NCI-H1092 treated with DMSO at 0.1 percent for 48 hours (cell line): ENCODE measurements at regions not wholly inside any gene's neighbourhood (a gene's known extent, or its start where the extent isn't known, plus 50 kb on each side); places are given as distances from the start of the nearest gene placed in this dataset.

Source experiments
- DNase-seq: peaks from one replicate; lab custom pipeline; 2025; lab: John Stamatoyannopoulos, UW

DNA sequence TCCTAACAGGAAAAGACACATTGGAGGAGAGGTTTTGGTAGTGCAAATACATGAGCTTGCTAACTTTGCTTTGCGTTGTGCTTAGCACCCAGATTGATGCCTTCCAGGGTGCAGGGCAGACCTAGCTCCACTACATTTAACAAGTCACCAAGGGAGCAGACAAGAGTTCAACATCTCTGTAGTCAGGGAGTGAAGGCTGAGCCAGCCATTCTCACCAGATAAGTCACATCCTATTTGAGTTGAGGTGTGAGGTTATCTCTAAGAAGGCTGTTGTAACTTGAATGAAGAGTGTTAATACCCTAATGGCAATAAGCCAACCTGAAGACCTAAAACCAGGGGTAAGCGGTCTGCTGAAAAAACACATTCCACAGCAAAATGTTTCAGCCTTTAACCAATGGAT, 69.6 kb upstream of the DSEL start:
- no peak for DNase-seq

DNA sequence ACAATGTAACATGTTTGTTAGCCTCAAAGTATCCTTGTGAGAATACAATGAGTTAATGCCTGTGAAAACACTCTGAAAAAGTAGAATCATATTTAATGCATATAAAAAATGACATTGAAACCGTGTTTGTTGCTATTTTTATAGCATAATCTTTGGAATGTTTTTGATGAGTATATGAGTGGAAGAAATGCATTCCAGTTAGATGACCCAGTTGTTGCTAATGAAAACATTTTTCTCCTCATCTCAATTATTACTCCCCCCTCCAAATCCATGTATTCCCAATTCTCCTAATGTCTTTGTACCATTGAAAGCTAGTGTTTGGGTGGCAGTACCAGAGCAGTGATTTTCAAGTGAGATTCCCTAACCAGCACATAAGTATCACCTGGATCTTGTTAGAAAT, 67.1 kb upstream of the DSEL start:
- DNase-seq, result no peak

DNA sequence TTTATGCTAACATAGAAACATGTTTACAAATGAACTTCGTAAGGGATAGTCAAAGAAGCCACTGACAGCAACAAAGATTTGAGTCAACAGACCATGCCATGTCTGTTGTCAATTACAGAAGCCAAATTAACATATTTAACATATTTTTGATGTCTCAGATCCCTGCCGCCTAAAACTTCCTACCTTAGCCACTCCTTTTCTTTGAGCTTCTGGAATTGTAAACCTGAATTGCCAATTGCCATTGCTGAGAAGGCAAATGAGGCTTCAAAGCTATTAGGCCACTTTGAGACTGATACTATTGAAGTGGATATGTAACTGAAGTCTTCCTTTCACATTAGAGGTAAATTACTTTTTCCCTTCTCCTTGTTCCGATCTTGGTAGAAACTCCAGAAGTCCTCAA, 66.0 kb upstream of the DSEL start:
- DNase-seq, result no peak

DNA sequence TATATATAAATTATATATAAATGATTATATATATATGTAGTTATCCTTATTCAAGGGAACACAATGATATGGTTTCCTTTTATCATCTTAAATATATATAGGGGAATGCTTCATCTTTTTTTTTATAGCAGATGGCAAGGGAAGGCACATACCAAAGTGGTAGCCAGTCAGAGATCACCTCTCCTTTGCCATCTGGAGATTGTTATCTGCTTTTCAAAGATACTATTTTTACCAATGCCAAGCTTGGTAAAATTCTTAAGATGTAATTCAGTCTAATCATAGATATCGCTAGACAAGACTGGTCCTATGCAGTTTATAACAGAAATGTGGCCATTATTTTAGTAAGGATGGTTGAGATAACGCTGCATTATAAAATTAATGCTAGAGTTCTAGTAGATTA, 64.7 kb upstream of the DSEL start:
- DNase-seq, result no peak

DNA sequence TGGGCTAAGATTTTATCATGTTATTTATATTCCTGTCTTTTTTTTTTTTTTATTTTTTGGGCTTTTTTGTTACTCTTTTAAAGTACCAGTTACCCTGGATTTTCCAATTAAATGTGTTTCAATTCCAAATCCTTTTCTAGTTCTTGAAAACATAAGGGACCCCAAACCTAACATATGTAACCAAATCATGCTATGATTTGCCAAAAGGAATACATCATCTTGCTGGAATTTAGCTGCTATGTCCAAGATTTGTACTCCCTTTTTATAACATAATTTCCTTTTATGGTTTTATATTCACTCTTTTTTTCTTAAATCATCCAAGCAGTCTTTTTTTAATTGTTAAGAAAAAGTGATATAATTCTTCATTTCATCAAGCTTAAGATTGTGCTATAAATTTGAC, 60.9 kb upstream of the DSEL start:
- no peak for DNase-seq

DNA sequence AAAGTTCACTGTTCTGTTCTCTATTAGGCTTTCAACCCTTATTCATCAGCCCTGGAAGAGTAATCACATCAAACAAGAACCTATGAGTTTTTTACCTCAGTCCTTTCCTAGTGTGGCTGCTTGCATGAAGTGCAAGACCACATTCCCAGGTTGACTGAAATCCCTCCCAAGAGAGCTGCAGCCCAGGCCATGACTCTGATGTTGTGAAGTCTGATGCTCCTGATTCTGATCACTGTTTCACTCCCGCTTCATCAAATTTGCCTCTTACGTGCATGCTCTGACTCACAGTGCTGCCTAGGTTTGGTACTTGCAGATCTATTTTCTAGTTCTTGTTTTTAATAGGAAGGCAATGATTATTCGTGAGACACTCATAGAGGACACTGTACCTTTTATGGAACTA, 58.2 kb upstream of the DSEL start:
- no peak for DNase-seq

DNA sequence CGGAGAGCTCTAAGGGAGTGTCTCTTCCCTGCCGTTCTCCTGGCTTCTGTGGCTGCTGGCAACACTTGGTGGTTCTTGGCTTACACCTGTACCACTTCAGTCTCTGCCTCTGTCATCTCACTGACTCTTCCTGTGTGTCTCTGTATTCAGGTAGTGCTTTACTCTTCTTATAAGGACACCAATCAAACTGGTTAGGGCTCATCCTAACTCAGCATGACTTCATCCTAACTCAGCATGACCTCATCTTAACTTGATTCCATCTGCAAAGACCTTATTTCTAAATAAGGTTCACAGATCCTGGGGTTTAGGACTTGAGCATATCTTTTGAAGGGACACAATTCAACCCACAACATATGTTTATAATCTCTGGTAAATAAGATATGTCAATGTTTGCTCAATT, 51.6 kb upstream of the DSEL start:
- DNase-seq, result no peak
